ENCODE measurements at regions not wholly inside any gene's neighbourhood (a gene's known extent, or its start where the extent isn't known, plus 50 kb on each side); places are given as distances from the start of the nearest gene placed in this dataset.

DNA sequence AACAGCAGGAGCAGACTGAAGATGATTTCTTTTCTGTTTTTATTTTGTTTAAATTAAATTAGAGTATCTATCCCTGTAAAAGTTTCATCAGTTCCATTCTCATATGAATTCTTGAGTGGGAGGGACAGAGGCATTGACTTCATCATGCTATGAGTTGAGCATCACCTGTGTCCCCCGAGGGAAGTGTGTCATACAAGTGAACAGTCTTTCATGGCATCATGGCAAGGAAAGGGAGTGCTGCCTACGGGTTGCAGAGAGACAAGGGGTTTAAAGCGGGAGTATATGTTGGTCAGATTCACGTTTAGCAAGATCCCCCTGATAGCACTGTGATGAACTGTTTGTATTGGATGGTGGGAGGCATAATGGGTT is 52.7 kb upstream of the HIF1A start:
- Histone ChIP-seq H3K9ac (ENCODE audit: low read depth, low read length) (no peak overlapping the region), H3K4me1 (ENCODE audit: insufficient read depth, low read length) (peaks cover 3% of the 10 kb centered on the region; the same call in 1 of the 2 replicates), H3K27me3 (ENCODE audit: insufficient read depth, low read length) (no peaks in the 10 kb centered on the region), H3K27ac (ENCODE audit: low read depth, low read length) (no peak overlapping the region), H3K9me3 (ENCODE audit: insufficient read depth, low read depth, low read length) (no peaks in the 10 kb centered on the region), H3K36me3 (ENCODE audit: insufficient read depth, low read length) (no peaks in the 10 kb centered on the region), H3K4me3 (ENCODE audit: low read length) (no peak overlapping the region)
- WGBS, result 92% methylated on average over 4 of the region's 4 CpGs

GRCh38 chr14:61643555-61643954 is 51.8 kb upstream of the HIF1A start:
- H3K27ac ChIP-seq (ENCODE audit: low read depth, low read length), result no peak overlapping the region
- H3K27me3 ChIP-seq (ENCODE audit: insufficient read depth, low read length), result no peaks in the 10 kb centered on the region
- H3K4me3 ChIP-seq (ENCODE audit: low read length), result no peak overlapping the region
- H3K4me1 ChIP-seq (ENCODE audit: insufficient read depth, low read length), result peaks cover 3% of the 10 kb centered on the region; the same call in 1 of the 2 replicates
- no peak overlapping the region for H3K9ac ChIP-seq (ENCODE audit: low read depth, low read length)
- no peaks in the 10 kb centered on the region for H3K9me3 ChIP-seq (ENCODE audit: insufficient read depth, low read depth, low read length)
- 86% methylated on average over 3 of the region's 3 CpGs for WGBS
- H3K36me3 ChIP-seq (ENCODE audit: insufficient read depth, low read length), result no peaks in the 10 kb centered on the region

DNA sequence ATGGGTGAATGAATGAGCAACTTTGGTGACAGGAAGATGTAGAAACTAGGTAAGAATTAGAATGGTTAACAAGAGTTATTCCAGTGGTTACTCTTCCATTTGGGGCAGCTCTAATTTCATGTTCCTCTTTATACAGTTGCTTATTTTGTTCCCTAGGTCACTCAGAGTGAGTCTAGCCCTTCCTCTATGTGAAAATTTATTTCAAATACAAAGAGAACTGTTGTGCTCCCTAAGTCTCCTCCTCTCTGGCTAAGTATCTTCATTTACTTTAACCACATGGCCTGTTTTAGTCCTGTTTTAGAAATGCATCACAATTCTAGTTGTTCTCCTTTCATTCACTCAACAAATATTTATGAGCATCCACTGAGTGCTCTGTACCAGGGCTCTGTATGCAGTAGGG is 51.1 kb upstream of the HIF1A start:
- H3K27me3 ChIP-seq (ENCODE audit: insufficient read depth, low read length), result no peaks in the 10 kb centered on the region
- no peaks in the 10 kb centered on the region for H3K9me3 ChIP-seq (ENCODE audit: insufficient read depth, low read depth, low read length)
- peaks cover 3% of the 10 kb centered on the region; the same call in 1 of the 2 replicates for H3K4me1 ChIP-seq (ENCODE audit: insufficient read depth, low read length)
- H3K4me3 ChIP-seq (ENCODE audit: low read length), result no peak overlapping the region
- H3K27ac ChIP-seq (ENCODE audit: low read depth, low read length), result no peak overlapping the region
- no peaks in the 10 kb centered on the region for H3K36me3 ChIP-seq (ENCODE audit: insufficient read depth, low read length)
- no peak overlapping the region for H3K9ac ChIP-seq (ENCODE audit: low read depth, low read length)

DNA sequence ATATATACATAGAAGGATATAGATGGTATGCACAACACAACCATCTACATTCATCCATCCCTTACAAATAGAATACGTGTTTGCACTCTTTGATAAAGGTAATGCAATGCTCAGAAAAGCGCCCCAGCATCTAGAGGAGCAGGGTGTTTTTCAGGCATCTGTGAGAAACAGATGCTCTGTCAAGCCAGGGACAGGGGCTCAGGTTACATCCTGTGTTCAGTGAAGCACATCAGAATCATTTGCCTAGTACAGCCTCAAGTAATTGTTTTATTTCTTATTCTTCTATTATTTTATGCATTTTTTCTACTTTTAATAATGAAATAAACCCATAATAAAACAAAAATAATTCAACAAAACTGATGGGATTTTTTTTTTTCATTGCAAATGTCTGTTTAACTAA is 50.5 kb upstream of the HIF1A start:
- H3K4me1 ChIP-seq (ENCODE audit: insufficient read depth, low read length), result peaks cover 3% of the 10 kb centered on the region; the same call in 1 of the 2 replicates
- no peaks in the 10 kb centered on the region for H3K27me3 ChIP-seq (ENCODE audit: insufficient read depth, low read length)
- H3K9ac ChIP-seq (ENCODE audit: low read depth, low read length), result no peak overlapping the region
- no peak overlapping the region for H3K27ac ChIP-seq (ENCODE audit: low read depth, low read length)
- no peaks in the 10 kb centered on the region for H3K9me3 ChIP-seq (ENCODE audit: insufficient read depth, low read depth, low read length)
- no peak overlapping the region for H3K4me3 ChIP-seq (ENCODE audit: low read length)
- no peaks in the 10 kb centered on the region for H3K36me3 ChIP-seq (ENCODE audit: insufficient read depth, low read length)
- WGBS, result 40% methylated on average over 2 of the region's 2 CpGs

- H3K4me3 ChIP-seq (ENCODE audit: low read length), result no peak overlapping the region
- H3K9ac ChIP-seq (ENCODE audit: low read depth, low read length), result no peak overlapping the region
- no peaks in the 10 kb centered on the region for H3K36me3 ChIP-seq (ENCODE audit: insufficient read depth, low read length)
- no peaks in the 10 kb centered on the region for H3K27me3 ChIP-seq (ENCODE audit: insufficient read depth, low read length)
- H3K4me1 ChIP-seq (ENCODE audit: insufficient read depth, low read length), result peaks cover 3% of the 10 kb centered on the region; the same call in 1 of the 2 replicates
- no peaks in the 10 kb centered on the region for H3K9me3 ChIP-seq (ENCODE audit: insufficient read depth, low read depth, low read length)
- no peak overlapping the region for H3K27ac ChIP-seq (ENCODE audit: low read depth, low read length)
Measured at GRCh38 chr14:61645247-61645646, 50.1 kb upstream of the HIF1A start.
